ENCODE measurements at regions not wholly inside any gene's neighbourhood (a gene's known extent, or its start where the extent isn't known, plus 50 kb on each side); places are given as distances from the start of the nearest gene placed in this dataset.

DNA sequence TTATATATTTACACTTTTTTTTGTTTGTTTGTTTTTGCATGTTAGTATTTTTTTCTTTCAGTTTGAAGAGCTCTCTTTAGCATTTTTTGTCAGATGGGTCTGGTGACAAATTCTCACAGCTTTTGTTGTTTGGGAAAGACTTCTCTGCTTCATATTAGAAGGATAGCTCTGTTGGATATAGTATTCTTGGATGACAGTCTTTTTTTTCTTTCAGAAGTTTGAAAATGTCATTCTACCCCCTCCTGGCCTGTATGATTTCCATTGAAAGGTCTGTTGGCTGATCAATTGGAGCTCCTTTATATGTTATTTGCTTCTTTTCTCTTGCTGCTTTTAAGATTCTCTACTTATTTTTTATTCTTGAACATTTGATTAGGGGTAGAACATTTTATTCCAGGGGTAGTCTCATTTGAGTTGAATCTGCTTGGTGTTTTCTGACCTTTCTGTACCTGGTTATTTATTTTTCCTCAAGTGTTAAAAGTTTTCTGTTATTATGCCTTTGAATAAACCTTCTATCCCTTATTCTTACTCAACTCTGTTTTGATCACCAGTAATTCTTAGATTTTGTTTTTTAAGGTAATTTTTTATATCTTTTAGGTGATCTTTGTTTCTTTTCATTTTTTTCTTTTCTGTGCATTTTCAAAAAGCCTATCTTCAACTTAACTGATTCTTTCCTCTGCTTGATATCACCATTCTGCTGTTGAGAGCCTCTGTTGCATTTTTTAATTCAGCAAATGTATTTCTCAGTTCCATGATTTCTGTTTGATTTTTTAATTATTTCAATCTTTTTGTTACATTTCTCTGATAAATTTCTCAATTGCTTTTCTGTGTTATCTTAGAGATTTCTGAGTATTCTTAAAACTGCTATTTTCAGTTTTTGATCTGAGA is 176.8 kb upstream of the ECI2 start:
- H3K4me3 ChIP-seq: no peak overlapping the region
- H3K36me3 ChIP-seq: no peaks in the 10 kb centered on the region
- peaks cover 0 to 13% (median 0%) of the 10 kb centered on the region in 3 donors for H3K4me1 ChIP-seq
- TF ChIP-seq EP300 (IDR thresholded peaks at IDR 0.05) (no peak), POLR2A (IDR thresholded peaks at IDR 0.05) (no peak), POLR2AphosphoS5 (IDR thresholded peaks at IDR 0.05) (no peak)
- TF ChIP-seq, protein P1, sequence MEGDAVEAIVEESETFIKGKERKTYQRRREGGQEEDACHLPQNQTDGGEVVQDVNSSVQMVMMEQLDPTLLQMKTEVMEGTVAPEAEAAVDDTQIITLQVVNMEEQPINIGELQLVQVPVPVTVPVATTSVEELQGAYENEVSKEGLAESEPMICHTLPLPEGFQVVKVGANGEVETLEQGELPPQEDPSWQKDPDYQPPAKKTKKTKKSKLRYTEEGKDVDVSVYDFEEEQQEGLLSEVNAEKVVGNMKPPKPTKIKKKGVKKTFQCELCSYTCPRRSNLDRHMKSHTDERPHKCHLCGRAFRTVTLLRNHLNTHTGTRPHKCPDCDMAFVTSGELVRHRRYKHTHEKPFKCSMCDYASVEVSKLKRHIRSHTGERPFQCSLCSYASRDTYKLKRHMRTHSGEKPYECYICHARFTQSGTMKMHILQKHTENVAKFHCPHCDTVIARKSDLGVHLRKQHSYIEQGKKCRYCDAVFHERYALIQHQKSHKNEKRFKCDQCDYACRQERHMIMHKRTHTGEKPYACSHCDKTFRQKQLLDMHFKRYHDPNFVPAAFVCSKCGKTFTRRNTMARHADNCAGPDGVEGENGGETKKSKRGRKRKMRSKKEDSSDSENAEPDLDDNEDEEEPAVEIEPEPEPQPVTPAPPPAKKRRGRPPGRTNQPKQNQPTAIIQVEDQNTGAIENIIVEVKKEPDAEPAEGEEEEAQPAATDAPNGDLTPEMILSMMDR (IDR thresholded peaks at IDR 0.05): no peak
- peaks cover 0 to 39% (median 2%) of the 10 kb centered on the region in 3 donors for H3K9me3 ChIP-seq
- no peak for ATAC-seq
- H3K27ac ChIP-seq: no peak overlapping the region
- H3K27me3 ChIP-seq: no peaks in the 10 kb centered on the region

DNA sequence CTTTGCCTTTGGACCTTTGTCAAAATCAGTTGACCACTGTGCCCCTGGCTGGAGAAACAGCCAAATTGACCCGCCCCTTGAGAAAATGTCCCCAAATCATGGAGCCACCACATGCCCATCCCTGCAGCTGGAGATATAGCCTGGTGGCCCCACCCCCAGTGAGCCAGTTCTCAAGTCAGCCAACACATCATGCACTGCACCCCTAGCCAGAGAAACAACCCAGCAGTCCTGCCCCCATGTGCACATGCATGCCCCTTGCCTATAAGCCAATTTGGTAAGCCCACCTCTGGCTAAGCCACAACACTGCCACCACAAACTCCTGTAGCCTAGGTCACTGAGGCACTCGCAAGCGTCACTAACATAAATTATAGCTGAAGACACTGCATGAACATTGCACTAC is 174.2 kb upstream of the ECI2 start:
- Histone ChIP-seq H3K9me3 (peaks cover 0 to 39% (median 2%) of the 10 kb centered on the region in 3 donors), H3K27ac (no peak overlapping the region), H3K27me3 (no peaks in the 10 kb centered on the region), H3K4me1 (peaks cover 0 to 4% (median 0%) of the 10 kb centered on the region in 3 donors), H3K36me3 (no peaks in the 10 kb centered on the region), H3K4me3 (no peak overlapping the region)
- no peak for TF ChIP-seq POLR2AphosphoS5 (IDR thresholded peaks at IDR 0.05)
- TF ChIP-seq EP300 (IDR thresholded peaks at IDR 0.05): no peak
- TF ChIP-seq POLR2A (IDR thresholded peaks at IDR 0.05): no peak
- TF ChIP-seq, protein P1 (IDR thresholded peaks at IDR 0.05): no peak
- ATAC-seq: no peak
- WGBS, 2 donors (ENCODE audit: low coverage in 1 of 2): 60 to 88% methylated on average over 1 of the region's 3 CpGs

DNA sequence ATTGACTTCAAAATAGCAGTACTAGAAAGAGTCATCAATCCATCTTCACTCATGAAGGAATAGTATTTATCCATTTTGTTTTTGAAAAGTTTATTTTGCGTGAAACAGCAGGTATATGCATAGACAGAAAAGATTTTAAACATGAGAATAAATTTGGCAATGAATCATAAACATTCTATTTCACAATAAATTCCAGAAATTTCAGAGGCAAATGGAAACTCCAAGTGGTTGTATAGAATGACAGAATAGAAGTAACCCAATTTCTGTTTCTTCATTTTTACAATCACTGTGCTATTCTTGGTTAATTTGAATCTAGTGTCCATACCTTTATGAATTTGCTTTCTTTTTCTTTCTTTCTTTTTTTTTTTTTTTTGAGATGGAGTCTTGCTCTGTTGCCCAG is 173.0 kb upstream of the ECI2 start:
- peaks cover 0 to 3% (median 0%) of the 10 kb centered on the region in 3 donors for H3K4me1 ChIP-seq
- H3K27me3 ChIP-seq: no peaks in the 10 kb centered on the region
- no peak for ATAC-seq
- peaks cover 0 to 38% (median 2%) of the 10 kb centered on the region in 3 donors for H3K9me3 ChIP-seq
- no peaks in the 10 kb centered on the region for H3K36me3 ChIP-seq
- WGBS, 2 donors (ENCODE audit: low coverage in 1 of 2): 0% methylated on average over 1 of the region's 1 CpG
- TF ChIP-seq EP300 (IDR thresholded peaks at IDR 0.05) (no peak), POLR2AphosphoS5 (IDR thresholded peaks at IDR 0.05) (no peak), POLR2A (IDR thresholded peaks at IDR 0.05) (no peak)
- TF ChIP-seq, protein P1 (IDR thresholded peaks at IDR 0.05): no peak
- no peak overlapping the region for H3K4me3 ChIP-seq
- no peak overlapping the region for H3K27ac ChIP-seq

DNA sequence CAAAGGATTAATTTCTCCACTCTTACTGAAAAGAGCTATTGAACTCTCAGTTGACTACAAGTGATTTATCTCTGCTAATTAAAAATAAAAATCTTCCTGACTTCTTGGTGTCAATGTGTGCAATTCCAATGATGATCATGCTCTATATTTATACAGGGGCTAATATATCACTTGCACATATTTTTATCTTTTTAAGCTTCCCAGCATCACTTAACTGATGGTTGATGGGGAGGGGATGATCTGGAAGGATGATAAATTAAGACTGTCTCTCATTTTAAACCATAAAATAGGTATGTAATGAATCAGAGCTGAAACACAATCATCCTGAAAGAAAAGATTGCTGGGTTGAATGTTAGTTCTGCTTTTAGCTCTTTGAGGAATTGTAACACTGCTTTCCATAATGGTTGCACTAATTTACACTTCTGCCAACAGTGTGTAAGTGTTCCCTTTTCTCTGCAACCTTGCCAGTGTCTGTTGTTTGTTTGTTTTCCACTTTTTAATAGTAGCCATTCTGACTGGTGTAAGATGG is 169.6 kb upstream of the ECI2 start:
- H3K9me3 ChIP-seq: peaks cover 0 to 6% (median 0%) of the 10 kb centered on the region in 3 donors
- H3K4me3 ChIP-seq: no peak overlapping the region
- TF ChIP-seq POLR2AphosphoS5 (IDR thresholded peaks at IDR 0.05): no peak
- no peak for TF ChIP-seq EP300 (IDR thresholded peaks at IDR 0.05)
- TF ChIP-seq POLR2A (IDR thresholded peaks at IDR 0.05): no peak
- H3K36me3 ChIP-seq: no peaks in the 10 kb centered on the region
- no peaks in the 10 kb centered on the region for H3K27me3 ChIP-seq
- ATAC-seq: no peak
- no peak overlapping the region for H3K27ac ChIP-seq
- no peaks in the 10 kb centered on the region for H3K4me1 ChIP-seq

DNA sequence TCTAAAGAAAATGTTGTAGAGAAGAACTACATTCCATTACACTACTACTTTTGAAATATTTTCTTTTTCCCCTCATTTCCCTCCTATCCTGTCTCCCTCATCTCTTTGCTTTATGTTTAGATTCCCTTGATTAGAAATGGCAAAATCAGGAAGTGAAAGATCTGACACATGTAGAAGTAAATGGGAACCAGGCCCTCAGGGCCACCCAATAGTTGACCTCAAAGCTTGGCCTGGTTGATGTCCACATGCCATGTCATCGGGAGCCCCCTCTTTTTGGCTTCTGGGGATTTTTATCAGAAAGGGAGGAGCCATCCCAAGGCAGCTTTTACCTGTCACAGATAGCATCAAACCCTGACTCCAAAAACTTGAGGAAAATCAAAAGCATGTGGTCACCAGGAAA is 168.3 kb upstream of the ECI2 start:
- WGBS, 2 donors (ENCODE audit: low coverage in 1 of 2): 80% methylated on average over 1 of the region's 1 CpG; no CpG with 5 or more reads in 1 of the 2 donors
- no peaks in the 10 kb centered on the region for H3K9me3 ChIP-seq
- no peak for ATAC-seq
- no peak for TF ChIP-seq POLR2AphosphoS5 (IDR thresholded peaks at IDR 0.05)
- no peaks in the 10 kb centered on the region for H3K27me3 ChIP-seq
- no peak overlapping the region for H3K4me3 ChIP-seq
- no peaks in the 10 kb centered on the region for H3K36me3 ChIP-seq
- no peaks in the 10 kb centered on the region for H3K4me1 ChIP-seq
- no peak overlapping the region for H3K27ac ChIP-seq

DNA sequence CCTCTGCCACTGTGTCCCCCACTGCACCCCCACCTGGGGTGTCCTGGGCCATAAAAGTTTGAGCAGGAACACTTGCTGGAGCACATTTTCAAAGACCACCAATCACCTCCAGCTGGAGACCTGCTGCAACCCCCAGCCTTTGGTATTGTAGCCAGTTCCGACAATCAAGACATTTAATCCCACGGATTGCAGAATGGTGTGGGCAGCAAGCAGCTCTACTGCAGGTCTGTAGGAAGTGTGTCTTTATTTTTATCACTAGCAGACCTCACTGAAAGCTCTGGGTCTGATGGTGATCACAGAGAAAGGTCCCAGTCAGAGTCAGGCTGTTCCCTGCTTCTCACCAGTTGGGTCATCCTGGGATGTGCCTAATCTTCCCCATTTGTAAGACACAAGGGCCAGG is 167.1 kb upstream of the ECI2 start:
- 89% methylated on average over 2 of the region's 2 CpGs; no CpG with 5 or more reads in 1 of the 2 donors for WGBS, 2 donors (ENCODE audit: low coverage in 1 of 2)
- Histone ChIP-seq H3K27ac (no peak overlapping the region), H3K9me3 (peaks cover 0 to 10% (median 0%) of the 10 kb centered on the region in 3 donors), H3K27me3 (no peaks in the 10 kb centered on the region), H3K4me3 (no peak overlapping the region), H3K4me1 (no peaks in the 10 kb centered on the region), H3K36me3 (no peaks in the 10 kb centered on the region)
- no peak for ATAC-seq
- TF ChIP-seq POLR2AphosphoS5 (IDR thresholded peaks at IDR 0.05): no peak
- TF ChIP-seq, protein P1 (IDR thresholded peaks at IDR 0.05): no peak
- TF ChIP-seq POLR2A (IDR thresholded peaks at IDR 0.05): no peak
- no peak for TF ChIP-seq EP300 (IDR thresholded peaks at IDR 0.05)

All from gastroesophageal sphincter (tissue), 4 donors.